Activated CD4-positive, alpha-beta T cell treated with anti-CD3 and anti-CD28 coated beads, Interleukin-2, amount 10 ng/mL, durations not matched to agents 24 days and 14 days (primary cell): ENCODE measurements at regions not wholly inside any gene's neighbourhood (a gene's known extent, or its start where the extent isn't known, plus 50 kb on each side); places are given as distances from the start of the nearest gene placed in this dataset.

ENCODE experiments used
- DNase-seq: peaks from one replicate; pipeline ENCODE4 v3.0.0; 2022
- H3K27ac Mint-ChIP-seq: one replicate; pipeline ENCODE4 v1.8.0; 2022; ENCODE audit warnings: mild to moderate bottlenecking, mixed read lengths
- H3K27me3 Mint-ChIP-seq: one replicate; pipeline ENCODE4 v1.8.0; 2022; ENCODE audit warnings: mixed read lengths
- H3K36me3 Mint-ChIP-seq: one replicate; pipeline ENCODE4 v1.8.0; 2022; ENCODE audit warnings: low read depth, mild to moderate bottlenecking, mixed read lengths
- H3K4me1 Mint-ChIP-seq: one replicate; pipeline ENCODE4 v1.8.0; 2021; ENCODE audit warnings: mixed read lengths
- H3K4me3 Mint-ChIP-seq: one replicate; pipeline ENCODE4 v1.8.0; 2022; ENCODE audit warnings: mild to moderate bottlenecking, moderate library complexity, mixed read lengths
- H3K9me3 Mint-ChIP-seq: one replicate; pipeline ENCODE4 v1.8.0; 2021; ENCODE audit warnings: mixed read lengths
- intact Hi-C: fragments of 100-400 bp; cut with micrococcal nuclease; formaldehyde crosslinking; loops from one replicate; pipeline ENCODE4 v1.15.1; 2023

- Mint-ChIP-seq H3K36me3 (no peaks in the 10 kb centered on the region), H3K4me3 (no peak overlapping the region), H3K4me1 (no peaks in the 10 kb centered on the region), H3K9me3 (no peaks in the 10 kb centered on the region), H3K27me3 (peaks cover 4% of the 10 kb centered on the region), H3K27ac (no peak overlapping the region)
- DNase-seq: no peak
- intact Hi-C loops: no loop called here
These were observed 619.4 kb downstream of the CCER1 start for GRCh38 chr12:90335566-90335965.

- DNase-seq: no peak
- peaks cover 2% of the 10 kb centered on the region for H3K27me3 Mint-ChIP-seq
- H3K9me3 Mint-ChIP-seq: no peaks in the 10 kb centered on the region
- no peak overlapping the region for H3K4me3 Mint-ChIP-seq
- intact Hi-C loops: no loop called here
- no peak overlapping the region for H3K27ac Mint-ChIP-seq
- H3K36me3 Mint-ChIP-seq: no peaks in the 10 kb centered on the region
- no peaks in the 10 kb centered on the region for H3K4me1 Mint-ChIP-seq
These were observed 621.0 kb downstream of the CCER1 start for GRCh38 chr12:90333939-90334338.

- Mint-ChIP-seq H3K36me3 (no peaks in the 10 kb centered on the region), H3K27ac (no peak overlapping the region), H3K27me3 (peaks cover 2% of the 10 kb centered on the region), H3K4me3 (no peak overlapping the region), H3K4me1 (no peaks in the 10 kb centered on the region), H3K9me3 (no peaks in the 10 kb centered on the region)
- intact Hi-C loops: no loop called here
- DNase-seq: no peak
These were observed 621.6 kb downstream of the CCER1 start for GRCh38 chr12:90333424-90333823.

GRCh38 chr12:90331821-90332220 lies 623.2 kb downstream of the CCER1 start:
- DNase-seq: no peak
- Mint-ChIP-seq H3K27me3 (peaks cover 2% of the 10 kb centered on the region), H3K4me3 (no peak overlapping the region), H3K4me1 (no peaks in the 10 kb centered on the region), H3K9me3 (no peaks in the 10 kb centered on the region), H3K27ac (no peak overlapping the region), H3K36me3 (no peaks in the 10 kb centered on the region)
- intact Hi-C loops: no loop called here

- Mint-ChIP-seq H3K9me3 (no peaks in the 10 kb centered on the region), H3K4me3 (no peak overlapping the region), H3K4me1 (no peaks in the 10 kb centered on the region), H3K27me3 (peaks cover 2% of the 10 kb centered on the region), H3K27ac (no peak overlapping the region), H3K36me3 (no peaks in the 10 kb centered on the region)
- DNase-seq: no peak
- intact Hi-C loops: no loop called here
These were observed 622.6 kb upstream of the ATP2B1 start for GRCh38 chr12:90331262-90331661.

- H3K9me3 Mint-ChIP-seq: no peaks in the 10 kb centered on the region
These were observed 619.4 kb upstream of the ATP2B1 start for GRCh38 chr12:90327793-90328743.

GRCh38 chr12:90323217-90323616 lies 614.6 kb upstream of the ATP2B1 start:
- intact Hi-C loops: no loop called here
- H3K27me3 Mint-ChIP-seq: no peaks in the 10 kb centered on the region

More at GRCh38 chr12:90327793-90328743, 619.4 kb upstream of the ATP2B1 start:
- DNase-seq: no peak
- H3K4me1 Mint-ChIP-seq: no peaks in the 10 kb centered on the region
- H3K4me3 Mint-ChIP-seq: no peak overlapping the region
- no peaks in the 10 kb centered on the region for H3K36me3 Mint-ChIP-seq
- H3K27me3 Mint-ChIP-seq: peaks cover 2% of the 10 kb centered on the region
- intact Hi-C loops: no loop called here
- no peak overlapping the region for H3K27ac Mint-ChIP-seq

GRCh38 chr12:90322006-90322405 lies 613.4 kb upstream of the ATP2B1 start:
- Mint-ChIP-seq H3K9me3 (no peaks in the 10 kb centered on the region), H3K4me3 (no peak overlapping the region), H3K4me1 (no peaks in the 10 kb centered on the region), H3K36me3 (no peaks in the 10 kb centered on the region), H3K27me3 (peaks cover 1% of the 10 kb centered on the region), H3K27ac (no peak overlapping the region)
- DNase-seq: no peak
- intact Hi-C loops: no loop called here

More at GRCh38 chr12:90323217-90323616, 614.6 kb upstream of the ATP2B1 start:
- no peaks in the 10 kb centered on the region for H3K36me3 Mint-ChIP-seq
- DNase-seq: no peak
- H3K4me3 Mint-ChIP-seq: no peak overlapping the region
- no peak overlapping the region for H3K27ac Mint-ChIP-seq
- no peaks in the 10 kb centered on the region for H3K9me3 Mint-ChIP-seq
- no peaks in the 10 kb centered on the region for H3K4me1 Mint-ChIP-seq

GRCh38 chr12:90321369-90321768 lies 612.7 kb upstream of the ATP2B1 start:
- Mint-ChIP-seq H3K4me1 (no peaks in the 10 kb centered on the region), H3K9me3 (no peaks in the 10 kb centered on the region)
- intact Hi-C loops: no loop called here

GRCh38 chr12:90311561-90311960 lies 602.9 kb upstream of the ATP2B1 start:
- peaks cover 2% of the 10 kb centered on the region for H3K27me3 Mint-ChIP-seq
- no peak for DNase-seq
- no peaks in the 10 kb centered on the region for H3K36me3 Mint-ChIP-seq
- intact Hi-C loops: no loop called here
- no peak overlapping the region for H3K4me3 Mint-ChIP-seq
- no peaks in the 10 kb centered on the region for H3K4me1 Mint-ChIP-seq
- no peak overlapping the region for H3K27ac Mint-ChIP-seq
- H3K9me3 Mint-ChIP-seq: no peaks in the 10 kb centered on the region

More at GRCh38 chr12:90321369-90321768, 612.7 kb upstream of the ATP2B1 start:
- Mint-ChIP-seq H3K27ac (no peak overlapping the region), H3K36me3 (no peaks in the 10 kb centered on the region), H3K27me3 (peaks cover 1% of the 10 kb centered on the region), H3K4me3 (no peak overlapping the region)
- DNase-seq: no peak

- no peaks in the 10 kb centered on the region for H3K4me1 Mint-ChIP-seq
- H3K36me3 Mint-ChIP-seq: no peaks in the 10 kb centered on the region
- DNase-seq: no peak
- H3K27me3 Mint-ChIP-seq: peaks cover 13% of the 10 kb centered on the region
- intact Hi-C loops: no loop called here
- H3K27ac Mint-ChIP-seq: no peak overlapping the region
- no peaks in the 10 kb centered on the region for H3K9me3 Mint-ChIP-seq
- no peak overlapping the region for H3K4me3 Mint-ChIP-seq
These were observed 596.7 kb upstream of the ATP2B1 start for GRCh38 chr12:90305379-90305778.

- peaks cover 5% of the 10 kb centered on the region for H3K4me1 Mint-ChIP-seq
- H3K4me3 Mint-ChIP-seq: no peak overlapping the region
- H3K36me3 Mint-ChIP-seq: no peaks in the 10 kb centered on the region
- H3K9me3 Mint-ChIP-seq: no peaks in the 10 kb centered on the region
- peaks cover 13% of the 10 kb centered on the region for H3K27me3 Mint-ChIP-seq
- H3K27ac Mint-ChIP-seq: no peak overlapping the region
- no peak for DNase-seq
- intact Hi-C loops: no loop called here
These were observed 595.6 kb upstream of the ATP2B1 start for GRCh38 chr12:90304231-90304630.

GRCh38 chr12:90303771-90304170 lies 595.1 kb upstream of the ATP2B1 start:
- no peaks in the 10 kb centered on the region for H3K36me3 Mint-ChIP-seq
- no peak overlapping the region for H3K4me3 Mint-ChIP-seq
- H3K27me3 Mint-ChIP-seq: peaks cover 13% of the 10 kb centered on the region
- intact Hi-C loops: no loop called here
- H3K27ac Mint-ChIP-seq: no peak overlapping the region
- H3K4me1 Mint-ChIP-seq: peaks cover 8% of the 10 kb centered on the region
- H3K9me3 Mint-ChIP-seq: no peaks in the 10 kb centered on the region
- no peak for DNase-seq

GRCh38 chr12:90301561-90302133 lies 593.0 kb upstream of the ATP2B1 start:
- H3K27me3 Mint-ChIP-seq: peaks cover 16% of the 10 kb centered on the region
- intact Hi-C loops: no loop called here

More at GRCh38 chr12:90301561-90302133, 593.0 kb upstream of the ATP2B1 start:
- Mint-ChIP-seq H3K4me3 (no peak overlapping the region), H3K27ac (no peak overlapping the region), H3K9me3 (no peaks in the 10 kb centered on the region), H3K4me1 (peaks cover 13% of the 10 kb centered on the region), H3K36me3 (no peaks in the 10 kb centered on the region)
- no peak for DNase-seq
